ENCODE measurements at regions not wholly inside any gene's neighbourhood (a gene's known extent, or its start where the extent isn't known, plus 50 kb on each side); places are given as distances from the start of the nearest gene placed in this dataset.

GRCh38 chr13:65090186-65090585 lies 2139.9 kb downstream of the PCDH9 start:
- TF ChIP-seq CTCF (IDR thresholded peaks at IDR 0.05) = no peak

- no peak for TF ChIP-seq CTCF (IDR thresholded peaks at IDR 0.05)
Observed at GRCh38 chr13:65088906-65089305, 2141.2 kb downstream of the PCDH9 start.

- no peak for TF ChIP-seq CTCF (IDR thresholded peaks at IDR 0.05)
Observed at GRCh38 chr13:65085977-65086376, 2144.2 kb downstream of the PCDH9 start.

GRCh38 chr13:65074248-65074647 lies 2155.9 kb downstream of the PCDH9 start:
- no peak for TF ChIP-seq CTCF (IDR thresholded peaks at IDR 0.05)

GRCh38 chr13:65064967-65065366 lies 2165.2 kb downstream of the PCDH9 start:
- no peak for TF ChIP-seq CTCF (IDR thresholded peaks at IDR 0.05)

GRCh38 chr13:65063753-65064152 lies 2166.4 kb downstream of the PCDH9 start:
- TF ChIP-seq CTCF (IDR thresholded peaks at IDR 0.05) = no peak

- TF ChIP-seq CTCF (IDR thresholded peaks at IDR 0.05) = no peak
Observed at GRCh38 chr13:65057986-65058385, 2172.2 kb downstream of the PCDH9 start.

- TF ChIP-seq CTCF (IDR thresholded peaks at IDR 0.05) = no peak
Observed at GRCh38 chr13:65054277-65054676, 2175.9 kb downstream of the PCDH9 start.

Measured in LNCAP (cell line).